Dermis microvascular lymphatic vessel endothelial cell (primary cell): ENCODE measurements at regions not wholly inside any gene's neighbourhood (a gene's known extent, or its start where the extent isn't known, plus 50 kb on each side); places are given as distances from the start of the nearest gene placed in this dataset.

Source experiments
- DNase-seq, 2 donors: peaks; one replicate each; pipeline versions ENCODE4 v3.0.0 to v3.0.0-alpha.2; 2010; ENCODE audit warnings: low read depth in 2 of 2

DNA sequence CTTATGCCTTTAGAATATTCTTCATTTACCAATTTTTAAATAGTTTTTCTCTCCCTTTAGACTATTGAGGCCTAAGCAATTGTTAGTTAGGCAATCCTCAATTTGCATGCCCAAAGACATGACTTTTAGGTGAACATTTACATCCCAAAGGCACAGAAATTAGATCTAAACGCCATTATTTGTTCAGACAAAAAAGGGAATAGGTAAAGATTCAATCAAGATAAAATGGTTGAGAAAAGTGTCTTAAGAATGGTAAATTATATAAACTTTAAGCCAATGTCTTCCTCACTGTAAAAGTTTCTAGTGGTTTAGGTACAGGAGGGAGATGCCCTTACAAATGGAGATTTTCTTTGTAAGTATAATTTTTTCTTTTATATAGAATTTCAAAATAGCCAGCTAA, 50.2 kb upstream of the MME start:
- no peak for DNase-seq

DNA sequence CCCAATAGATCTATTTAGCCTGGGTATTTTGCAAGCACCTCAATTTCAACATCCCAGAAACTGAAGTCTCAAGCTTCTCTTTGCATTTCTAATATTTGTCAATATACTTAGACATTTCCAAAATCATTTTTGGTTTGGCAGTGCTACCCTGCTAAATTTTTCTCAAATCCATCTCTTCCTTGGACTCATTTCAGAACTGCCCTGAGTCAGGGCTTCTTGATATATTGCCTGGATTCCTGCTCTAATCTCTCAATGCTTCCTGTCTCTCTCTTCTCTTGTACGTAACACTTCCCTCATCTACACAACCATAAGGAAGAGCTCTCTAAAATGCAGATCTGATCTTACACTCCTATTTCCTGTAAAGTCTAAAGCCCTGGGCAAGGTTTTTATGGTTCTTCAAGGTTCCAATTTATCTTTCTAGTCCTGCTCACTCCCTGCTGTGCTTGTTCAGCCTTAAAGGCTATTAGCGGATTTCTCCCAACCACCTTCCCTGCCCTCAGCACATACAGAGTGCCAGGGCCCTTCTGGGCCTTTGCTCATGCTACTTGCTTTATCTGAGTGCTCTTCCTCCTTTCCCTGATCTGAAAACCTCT, 53.0 kb upstream of the MME start:
- no peak for DNase-seq

DNA sequence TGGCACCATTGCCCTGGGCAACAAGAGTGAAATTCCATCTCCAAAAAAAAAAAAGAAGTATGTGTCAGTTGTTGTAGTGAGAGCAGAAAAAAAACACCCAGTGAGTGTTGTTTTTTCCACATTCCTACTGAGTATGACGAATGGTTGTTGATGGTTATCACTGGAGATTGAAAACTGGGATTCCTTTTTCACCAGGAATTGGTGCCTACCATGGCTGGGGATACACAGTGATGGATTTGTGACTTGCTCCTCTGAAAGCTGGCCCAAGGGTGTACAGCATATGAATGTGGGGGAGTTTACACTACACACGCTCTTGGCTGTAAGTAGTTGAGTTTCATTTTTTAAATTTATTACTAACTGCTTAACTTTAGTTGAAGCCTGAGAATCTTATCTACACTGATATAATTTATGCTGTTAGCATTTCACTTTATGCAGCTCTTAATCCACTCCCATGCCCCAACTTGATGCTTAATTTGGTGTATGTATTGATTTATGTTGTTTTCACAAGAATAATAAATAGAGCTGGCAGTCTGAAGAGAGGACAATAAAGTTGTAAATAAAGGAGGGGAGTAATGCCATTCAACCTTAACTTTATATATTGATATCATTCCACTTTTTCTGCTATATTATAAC, 56.0 kb upstream of the MME start:
- DNase-seq: peak in 1 of 2 donors; percentile 28

DNA sequence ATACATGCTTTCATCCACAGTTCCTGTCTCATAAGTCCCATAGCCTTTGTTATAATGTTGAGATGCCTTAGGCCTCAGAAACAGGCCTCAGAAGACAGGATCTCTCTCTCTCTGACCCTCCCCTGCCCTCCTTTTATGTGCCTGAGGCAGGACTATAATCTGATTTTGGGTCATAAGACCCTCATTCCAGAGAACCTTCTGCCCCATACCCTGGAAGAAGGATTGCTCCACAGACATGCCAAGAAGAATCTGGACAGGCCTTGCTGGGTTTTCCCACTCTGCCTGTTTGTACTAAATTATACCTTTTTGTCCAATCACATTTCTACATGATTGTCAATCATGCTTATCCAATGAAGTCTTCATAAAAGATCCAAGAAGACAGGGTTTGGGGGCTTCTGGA, 57.2 kb upstream of the MME start:
- no peak for DNase-seq

DNA sequence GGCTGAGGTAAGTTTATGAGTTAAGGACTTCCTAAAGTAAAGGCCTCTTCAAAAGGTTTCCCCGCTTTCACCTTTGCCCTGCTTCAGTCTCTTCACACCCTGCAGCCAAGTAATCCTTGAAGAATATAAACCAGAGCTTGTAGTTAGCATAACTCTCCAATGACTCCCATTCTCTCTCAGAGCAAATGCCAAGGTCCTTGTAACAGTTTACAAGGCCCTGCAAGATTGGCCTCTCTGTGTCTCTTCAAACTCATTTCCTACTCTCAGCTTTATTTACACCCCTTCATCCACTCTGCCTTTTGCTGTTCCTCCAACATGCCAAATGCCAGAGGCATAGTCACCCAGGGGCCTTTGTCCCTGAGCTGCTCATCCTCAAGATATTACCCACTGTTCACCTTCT, 60.5 kb upstream of the MME start:
- DNase-seq: no peak

DNA sequence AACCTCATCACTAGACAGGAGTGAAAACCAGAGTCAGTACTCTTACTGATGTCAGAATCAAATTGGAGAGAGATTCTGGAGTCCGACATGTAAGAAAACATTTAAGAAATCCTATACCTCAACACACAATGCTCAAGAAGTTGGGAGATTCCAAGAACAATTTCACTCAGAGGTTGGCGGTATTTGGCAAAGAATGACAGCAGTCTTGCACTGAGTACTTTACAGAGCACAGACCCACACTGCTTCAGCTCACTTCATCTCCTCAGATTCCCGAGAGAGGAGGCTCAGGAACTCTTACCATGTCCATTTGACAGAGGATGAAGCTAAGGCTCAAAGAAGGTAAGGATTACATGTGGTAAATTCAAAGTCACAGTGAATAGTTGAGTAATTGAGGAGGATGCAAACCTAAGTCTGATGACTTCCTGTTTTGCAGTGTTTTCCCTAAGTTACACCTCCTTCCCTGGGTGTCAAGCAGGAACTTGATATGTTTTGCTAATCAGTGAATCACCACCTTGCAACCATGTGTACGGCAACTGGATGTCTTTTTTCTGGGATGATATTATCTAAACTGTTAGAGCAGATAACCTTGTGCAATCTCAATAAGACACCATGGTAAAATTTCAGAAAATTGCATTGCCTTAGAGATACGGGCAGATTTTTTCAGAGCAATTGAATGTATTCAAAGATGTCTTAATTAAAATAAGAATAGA, 61.3 kb upstream of the MME start:
- DNase-seq: peak in 1 of 2 donors; percentile 47

DNA sequence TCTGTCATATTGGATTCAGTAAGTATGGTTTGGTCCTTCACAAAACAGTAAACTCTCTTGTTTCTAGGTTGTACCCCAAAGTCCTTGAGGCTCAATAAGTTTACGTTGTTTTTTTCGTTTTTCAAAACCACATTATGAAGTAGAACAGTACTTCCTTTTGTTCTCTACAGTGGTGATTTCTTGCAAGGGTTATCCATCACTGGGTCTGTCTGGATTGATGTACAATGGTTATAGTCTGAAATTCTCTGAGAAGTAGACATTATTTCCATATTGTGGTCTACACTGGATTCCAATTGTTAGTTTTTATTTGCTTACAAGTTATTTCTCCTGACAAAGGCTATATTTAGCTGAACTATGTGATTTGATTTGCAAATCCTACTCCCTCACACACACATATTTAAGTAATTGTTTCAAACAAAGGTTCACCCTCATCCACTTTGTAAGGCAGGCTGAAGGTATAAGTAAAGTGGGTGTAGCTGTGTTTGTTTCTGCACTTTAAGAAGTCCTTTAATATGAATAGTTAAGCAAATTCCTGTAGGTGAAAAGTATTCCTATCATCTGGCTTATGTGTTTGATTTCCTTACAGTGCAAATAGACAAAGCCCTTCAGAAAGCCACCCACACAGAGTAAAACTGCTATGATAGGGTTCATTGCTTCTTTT, 64.2 kb upstream of the MME start:
- DNase-seq: no peak

DNA sequence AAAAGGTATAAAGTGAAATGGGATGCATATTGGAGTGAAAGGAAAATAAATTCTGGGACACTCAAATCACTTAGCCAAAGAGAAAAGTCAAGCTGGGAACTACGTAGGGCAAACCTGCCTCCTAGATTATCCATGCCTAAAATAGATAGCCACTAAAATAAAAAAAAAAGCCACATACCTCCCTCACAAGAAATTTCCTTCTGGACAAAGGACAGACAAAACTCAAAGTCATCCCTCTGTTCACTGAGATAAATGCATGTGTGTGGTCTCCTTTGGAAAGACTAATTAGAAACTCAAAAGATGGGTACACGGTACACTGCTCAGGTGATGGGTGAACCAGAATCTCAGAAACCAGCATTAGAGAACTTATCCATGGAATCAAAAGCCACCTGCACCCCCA, 65.2 kb upstream of the MME start:
- no peak for DNase-seq

DNA sequence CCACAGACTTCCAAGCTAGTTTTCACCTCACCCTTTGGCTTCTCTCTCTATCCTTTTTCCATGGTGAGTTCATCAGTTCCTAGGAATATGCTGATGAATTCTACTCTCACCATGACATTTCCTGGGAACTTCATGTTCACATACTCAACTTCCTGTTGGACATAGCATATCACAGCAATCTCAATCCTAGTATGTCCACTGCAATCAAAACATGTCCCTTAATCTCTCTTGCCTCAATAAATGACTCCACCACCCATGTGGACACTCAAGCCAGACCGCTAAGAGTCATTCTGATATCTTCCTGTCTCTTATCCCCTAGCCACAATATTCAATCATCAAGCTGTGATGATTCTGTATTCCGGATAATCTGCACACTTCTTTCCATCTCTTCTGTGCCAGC, 66.7 kb upstream of the MME start:
- DNase-seq: no peak

DNA sequence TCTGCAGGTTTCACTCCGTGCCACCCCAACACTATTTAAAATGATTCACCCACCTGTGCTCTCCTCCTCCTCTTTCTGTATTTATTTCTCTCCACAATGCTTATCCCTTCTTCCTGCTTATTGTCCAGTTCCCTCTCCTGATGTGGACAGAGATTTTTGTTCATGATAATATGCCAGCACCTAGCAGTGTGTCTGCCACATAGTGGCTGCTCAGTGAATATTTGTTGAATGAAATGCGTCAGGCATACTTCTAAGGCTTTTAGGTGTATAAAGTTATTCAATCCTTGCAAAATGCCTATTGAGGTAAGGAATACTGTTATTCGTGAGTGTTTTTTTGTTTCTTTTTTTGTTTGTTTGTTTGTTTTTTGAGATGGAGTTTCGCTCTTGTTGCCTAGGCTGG, 67.5 kb upstream of the MME start:
- DNase-seq: no peak

DNA sequence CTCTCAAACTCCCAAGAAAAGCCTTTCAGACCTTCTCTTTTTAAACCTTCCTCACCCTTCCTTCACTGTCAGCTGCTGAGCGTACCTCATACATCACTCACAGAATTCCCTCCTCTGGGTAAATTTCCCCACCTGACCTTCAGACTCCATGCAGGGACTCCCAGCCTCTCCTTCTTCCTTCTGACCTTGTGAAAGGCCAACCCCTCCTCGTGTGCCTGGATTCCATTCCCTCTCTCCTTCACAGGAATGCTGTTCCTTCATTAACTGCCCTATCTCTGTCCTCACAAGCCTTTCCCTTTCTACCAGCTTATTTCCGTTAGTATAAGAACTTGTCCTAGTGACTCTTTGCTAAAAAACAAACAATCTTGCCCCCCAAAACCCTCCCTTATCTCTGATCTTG, 69.7 kb upstream of the MME start:
- no peak for DNase-seq

DNA sequence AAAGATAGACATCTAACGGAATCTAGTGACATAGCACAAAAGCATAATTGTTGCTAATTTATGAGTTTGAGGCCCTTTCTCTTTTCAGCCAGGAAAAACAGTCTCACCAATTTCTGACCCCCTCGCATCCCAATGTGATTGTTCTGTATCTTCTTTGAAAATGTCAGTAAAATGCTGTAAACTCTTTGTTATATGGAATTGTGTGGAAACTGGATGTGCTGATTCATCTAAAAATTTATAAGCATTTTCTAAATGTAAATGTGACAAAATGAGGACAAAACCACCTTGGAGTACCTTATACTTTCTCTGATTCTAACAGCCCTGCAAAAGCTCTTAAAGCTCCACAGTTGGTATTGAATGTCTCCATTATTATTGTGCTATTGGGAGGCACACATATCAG, 70.9 kb upstream of the MME start:
- no peak for DNase-seq

DNA sequence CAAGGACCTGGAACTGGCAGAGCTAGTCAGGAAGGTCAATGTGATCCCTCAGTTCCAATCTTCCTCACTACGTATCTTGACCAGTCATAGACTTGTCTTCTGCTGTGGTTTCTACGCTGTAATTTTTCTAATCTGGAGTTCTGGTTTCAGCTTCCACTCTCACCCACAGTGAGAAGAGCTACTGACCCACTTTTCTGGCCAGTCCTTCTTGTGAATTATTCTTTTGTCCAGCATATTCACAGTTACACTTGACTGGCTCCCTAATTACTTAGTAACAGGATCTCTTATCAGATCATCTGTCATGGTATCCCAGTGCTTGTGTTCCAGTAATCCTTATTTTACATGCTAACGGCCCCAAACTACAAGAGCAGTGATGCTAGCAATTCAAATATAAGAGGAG, 72.4 kb upstream of the MME start:
- no peak for DNase-seq

DNA sequence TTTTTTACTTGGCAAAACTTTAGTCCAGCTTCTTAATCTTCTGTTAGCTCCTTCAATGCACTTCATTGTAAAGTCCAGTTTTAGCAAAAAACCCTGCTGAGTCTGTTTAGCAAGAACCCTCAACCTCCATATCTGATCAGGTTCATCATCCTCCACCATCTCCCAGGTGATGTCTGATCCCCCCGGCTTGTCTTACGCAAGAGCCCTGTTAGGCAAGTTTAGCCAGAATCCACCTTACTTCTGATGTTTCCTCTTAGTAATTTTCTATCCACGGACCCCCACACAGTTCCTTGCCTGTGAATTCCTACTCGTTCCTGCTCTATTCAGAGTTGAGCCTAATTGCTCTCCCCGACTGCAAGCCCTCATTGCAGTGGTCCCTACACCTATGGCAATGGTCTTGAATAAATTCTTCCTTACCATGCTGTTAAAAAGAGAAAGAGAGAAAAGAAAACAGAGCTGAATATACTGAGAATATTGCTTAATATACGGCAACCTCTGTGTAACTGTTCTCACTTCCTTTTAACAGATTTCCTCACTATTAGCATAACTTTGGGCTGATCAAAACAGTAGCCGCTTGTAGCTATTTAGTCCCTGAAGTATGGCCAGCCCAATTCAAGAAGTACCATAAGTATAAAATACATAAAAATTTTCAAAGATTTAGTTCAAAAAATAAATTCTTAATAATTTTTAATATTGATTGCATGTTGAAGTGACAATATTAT, 78.7 kb upstream of the MME start:
- DNase-seq: no peak

DNA sequence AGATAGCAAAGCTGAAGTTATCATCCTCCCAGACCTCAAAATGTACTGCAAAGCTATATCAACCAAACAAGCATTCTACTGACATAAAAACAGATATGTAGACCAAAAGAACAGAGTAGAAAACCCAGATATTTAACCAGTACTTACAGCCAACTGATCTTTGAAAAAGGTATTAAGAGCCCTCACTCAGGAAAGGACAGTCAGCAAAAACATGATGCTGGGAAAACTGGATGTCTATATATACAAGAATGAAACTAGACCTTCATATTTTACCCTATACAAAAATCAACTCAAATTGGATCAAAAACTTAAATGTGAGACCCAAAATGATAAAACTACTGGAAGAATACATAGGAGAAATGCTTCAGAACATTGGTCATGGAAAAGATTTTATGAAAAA, 87.5 kb upstream of the MME start:
- DNase-seq: no peak

DNA sequence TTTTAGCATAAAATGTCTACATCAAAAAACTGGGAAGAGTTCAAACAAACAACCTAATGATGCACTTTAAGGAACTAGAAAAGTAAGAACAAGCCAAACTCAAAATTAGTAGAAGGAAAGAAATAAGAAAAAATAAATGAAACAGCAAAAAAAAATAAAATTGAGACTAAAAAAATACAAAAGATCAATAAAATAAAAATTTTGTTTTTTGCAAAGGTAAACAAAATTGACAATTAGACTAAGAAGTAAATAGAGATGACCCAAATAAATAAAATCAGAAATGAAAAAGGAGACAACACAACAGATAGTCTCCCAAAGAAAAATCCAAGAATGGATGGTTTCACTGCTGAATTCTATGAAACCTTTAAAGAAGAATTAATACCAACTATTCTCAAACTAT, 89.6 kb upstream of the MME start:
- no peak for DNase-seq

DNA sequence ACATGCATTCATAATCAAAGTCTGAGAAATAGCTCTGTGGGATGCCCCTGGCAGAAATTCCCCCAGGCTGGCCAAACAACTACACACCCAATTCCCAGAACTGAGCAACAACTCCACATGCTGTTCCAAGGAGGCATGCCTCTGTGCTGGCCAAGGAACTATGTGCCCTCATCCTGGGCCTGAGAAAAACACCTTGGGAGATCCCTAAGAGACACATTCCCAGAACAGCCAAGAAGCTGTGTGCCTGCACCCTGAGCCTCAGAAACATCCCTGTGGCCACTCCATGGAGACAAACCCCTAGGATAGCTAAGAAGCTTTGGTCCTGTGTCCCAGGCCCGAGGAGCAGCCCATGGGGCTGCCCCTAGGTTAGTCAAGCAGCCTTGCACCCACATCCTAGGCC, 92.3 kb upstream of the MME start:
- DNase-seq: no peak

DNA sequence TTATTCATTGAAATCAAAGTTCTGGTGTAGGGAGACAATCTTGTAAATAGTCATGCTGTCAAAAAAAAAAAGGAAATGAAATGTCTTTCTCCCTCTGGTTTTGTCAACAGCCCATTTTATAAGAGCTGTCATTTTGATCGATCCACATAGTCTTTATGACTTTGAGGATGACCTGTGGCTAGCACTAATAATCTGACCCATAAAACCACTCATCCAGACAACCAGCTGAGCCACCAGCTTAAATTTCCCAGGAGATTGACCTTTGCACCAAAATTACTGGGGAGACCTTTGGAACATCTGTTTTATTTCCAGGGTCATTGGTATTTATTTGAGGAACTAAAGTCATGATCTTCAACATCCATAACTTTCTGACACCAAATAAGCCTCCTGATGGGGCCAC, 98.5 kb upstream of the MME start:
- DNase-seq: no peak

DNA sequence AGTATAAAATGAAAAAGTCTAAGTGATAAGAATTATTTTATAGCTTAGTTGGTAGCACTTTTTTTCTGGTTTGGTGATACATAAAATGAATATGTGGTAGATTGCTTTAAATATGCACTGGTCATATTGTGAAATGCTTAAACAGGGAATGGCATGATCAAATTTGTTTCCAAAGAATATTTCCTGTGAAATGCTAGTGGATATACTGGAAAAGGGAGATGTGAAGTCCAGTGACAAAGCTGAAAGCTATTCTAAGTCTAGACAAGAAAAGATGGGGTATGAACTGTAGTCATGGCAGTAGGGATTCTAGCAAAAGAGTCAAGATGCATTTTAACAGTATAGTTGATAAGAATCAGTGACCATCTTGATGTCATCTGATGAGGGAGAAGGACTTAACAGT, 98.9 kb upstream of the MME start:
- DNase-seq: no peak

DNA sequence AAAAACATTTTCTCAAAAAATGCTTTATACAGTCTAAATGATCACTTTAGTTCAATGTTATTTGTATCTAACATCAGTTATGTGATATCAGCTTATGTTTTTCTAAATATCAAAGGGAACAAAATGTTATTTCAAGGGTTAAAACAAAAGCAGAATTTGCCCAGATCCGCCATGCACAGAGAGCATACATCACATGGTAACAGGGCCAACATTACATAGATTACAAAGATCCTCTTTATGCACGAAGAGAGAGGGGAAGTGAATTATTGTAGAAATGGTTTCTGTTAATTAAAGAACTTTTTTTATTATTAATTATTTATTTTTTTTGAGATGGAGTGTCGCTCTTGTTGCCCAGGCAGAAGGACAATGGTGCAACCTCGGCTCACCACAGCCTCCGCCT, 100.8 kb upstream of the MME start:
- DNase-seq: no peak

DNA sequence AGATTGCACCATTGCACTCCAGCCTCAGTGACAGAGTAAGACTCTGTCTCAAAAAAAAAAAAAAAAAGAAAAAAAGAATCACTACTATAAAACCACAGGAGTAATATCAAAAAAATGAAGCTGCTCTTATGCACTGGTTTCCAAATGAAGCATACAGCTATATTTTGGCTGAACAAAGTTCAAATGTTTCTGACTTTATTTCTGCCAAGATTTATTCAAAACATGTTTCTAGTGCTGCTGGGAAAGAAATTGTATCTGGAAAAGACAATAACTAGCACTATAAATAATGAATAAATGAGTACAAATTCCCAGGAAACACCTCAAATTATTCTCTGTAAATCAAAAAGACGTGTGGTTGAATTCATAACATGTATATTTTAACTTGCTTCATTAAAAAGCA, 102.5 kb upstream of the MME start:
- no peak for DNase-seq
